Transverse colon (tissue), 4 donors: ENCODE measurements at regions not wholly inside any gene's neighbourhood (a gene's known extent, or its start where the extent isn't known, plus 50 kb on each side); places are given as distances from the start of the nearest gene placed in this dataset.
"Not testable (repeated sequence)": the region's sequence is repeated elsewhere in the genome, so short reads cannot be mapped to it uniquely, and the experiment has no call there.

Source experiments
- DNase-seq: peaks from one replicate; pipeline ENCODE4 v3.0.0-alpha.2; 2019
- H3K27ac ChIP-seq, 4 donors: fragments of 200-600 bp; sonication (generic); 2 replicates each; pipeline ENCODE4 v1.5.1; 2016 to 2018; ENCODE audit warnings: inconsistent platforms in 4 of 4
- H3K27me3 ChIP-seq: fragments of 200-600 bp; sonication (generic); 2 replicates; pipeline ENCODE4 v1.5.1; 2017; ENCODE audit warnings: inconsistent platforms
- H3K36me3 ChIP-seq, 4 donors: fragments of 200-600 bp; sonication (generic); 2 replicates each; pipeline ENCODE4 v1.5.1; 2017 to 2019; ENCODE audit warnings: inconsistent platforms in 4 of 4
- H3K4me1 ChIP-seq, 4 donors: fragments of 200-600 bp; sonication (generic); 2 replicates each; pipeline ENCODE4 v1.5.1; 2017 to 2020; ENCODE audit warnings: inconsistent platforms in 4 of 4
- H3K4me3 ChIP-seq, 4 donors: fragments of 200-600 bp; sonication (generic); 1 replicate in 1 of 4; 2 replicates in 3 of 4; pipeline versions ENCODE4 v1.5.1 to v1.6.1; 2017 to 2019; ENCODE audit warnings: inconsistent platforms in 4 of 4
- H3K9me3 ChIP-seq, 2 donors: fragments of 200-600 bp; sonication (generic); 2 replicates each; pipeline ENCODE4 v1.5.1; 2017 to 2019; ENCODE audit warnings: inconsistent platforms in 2 of 2
- EP300 ChIP-seq: sonication (generic); formaldehyde crosslinking; IDR thresholded peaks from one replicate; pipeline ENCODE4 v1.6.1; 2017; ENCODE audit warnings: antibody characterized with exemption, low read depth
- POLR2A ChIP-seq: fragments of 450-650 bp; IDR thresholded peaks from one replicate; pipeline ENCODE4 v1.6.1; 2016; ENCODE audit warnings: antibody characterized with exemption, mild to moderate bottlenecking, moderate library complexity
- POLR2AphosphoS5 ChIP-seq, 3 donors: sonication (generic); formaldehyde crosslinking; IDR thresholded peaks; one replicate each; pipeline ENCODE4 v1.6.1; 2016; ENCODE audit warnings: antibody characterized with exemption in 3 of 3
- WGBS, 2 donors: methylation state at CpG; one replicate each; pipeline ENCODE4 v1.1.5; 2018; ENCODE audit warnings: low coverage in 1 of 2; 5-methylcytosine and 5-hydroxymethylcytosine counted together
- in situ Hi-C, 4 donors: fragments of 200-750 bp; cut with MboI; loops; one replicate each; pipeline versions ENCODE4 v1.15.0 to v1.15.1; 2017; ENCODE audit warnings: low sequenced_read_pairs in 3 of 4, low pct_ligation_motif_present in 1 of 4, low pct_unique_long_range_greater_than_20kb in 1 of 4
- intact Hi-C: fragments of 100-400 bp; cut with DNase I; formaldehyde crosslinking; loops from one replicate; pipeline ENCODE4 v1.15.1; 2023; ENCODE audit warnings: low total_unique reads
- TF ChIP-seq, protein P1 (sequence below), 5 experiments: fragments of 200-600 bp in 3 of 5; fragments of 450-650 bp in 2 of 5; sonication (generic) in 3 of 5; IDR thresholded peaks; 1 replicate in 2 of 5; 2 replicates in 3 of 5; pipeline ENCODE4 v1.5.1; 2016 to 2017; ENCODE audit warnings: antibody characterized with exemption in 5 of 5, inconsistent platforms in 3 of 5, mild to moderate bottlenecking in 2 of 5, moderate library complexity in 1 of 5

DNA sequence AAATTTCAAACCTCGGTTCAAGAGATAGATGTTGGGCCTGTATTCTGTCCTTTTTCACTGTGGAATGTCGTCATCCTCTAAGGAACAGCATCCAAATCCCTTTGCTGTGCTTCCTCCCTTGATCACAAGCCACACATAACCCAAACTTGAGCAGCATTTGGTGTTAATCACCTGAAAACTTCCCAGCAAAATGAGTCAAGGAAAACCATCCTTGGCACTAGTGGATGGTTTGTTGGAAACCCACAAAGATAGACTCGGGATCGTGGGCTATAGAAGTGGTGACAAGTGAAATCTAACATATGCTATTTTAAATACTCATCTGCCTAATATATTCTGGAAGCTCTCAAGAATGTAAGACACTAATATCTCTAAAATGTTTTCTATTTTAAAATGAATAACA lies 459.1 kb downstream of the SETD4 start:
- in situ Hi-C loops, result no loop called here

GRCh38 chr21:35599164-35599563 lies 461.2 kb downstream of the SETD4 start:
- Histone ChIP-seq H3K4me3 (no peak overlapping the region), H3K9me3 (no peaks in the 10 kb centered on the region), H3K36me3 (no peaks in the 10 kb centered on the region), H3K27ac (no peak overlapping the region), H3K4me1 (no peaks in the 10 kb centered on the region), H3K27me3 (peaks cover 6% of the 10 kb centered on the region)
- 72 to 79% methylated on average over 7 to 8 of the region's 8 CpGs for WGBS, 2 donors
- in situ Hi-C loops (no loop called here), intact Hi-C loops (no loop called here)
- no peak for DNase-seq
- TF ChIP-seq POLR2A, result no peak
- TF ChIP-seq, protein P1, sequence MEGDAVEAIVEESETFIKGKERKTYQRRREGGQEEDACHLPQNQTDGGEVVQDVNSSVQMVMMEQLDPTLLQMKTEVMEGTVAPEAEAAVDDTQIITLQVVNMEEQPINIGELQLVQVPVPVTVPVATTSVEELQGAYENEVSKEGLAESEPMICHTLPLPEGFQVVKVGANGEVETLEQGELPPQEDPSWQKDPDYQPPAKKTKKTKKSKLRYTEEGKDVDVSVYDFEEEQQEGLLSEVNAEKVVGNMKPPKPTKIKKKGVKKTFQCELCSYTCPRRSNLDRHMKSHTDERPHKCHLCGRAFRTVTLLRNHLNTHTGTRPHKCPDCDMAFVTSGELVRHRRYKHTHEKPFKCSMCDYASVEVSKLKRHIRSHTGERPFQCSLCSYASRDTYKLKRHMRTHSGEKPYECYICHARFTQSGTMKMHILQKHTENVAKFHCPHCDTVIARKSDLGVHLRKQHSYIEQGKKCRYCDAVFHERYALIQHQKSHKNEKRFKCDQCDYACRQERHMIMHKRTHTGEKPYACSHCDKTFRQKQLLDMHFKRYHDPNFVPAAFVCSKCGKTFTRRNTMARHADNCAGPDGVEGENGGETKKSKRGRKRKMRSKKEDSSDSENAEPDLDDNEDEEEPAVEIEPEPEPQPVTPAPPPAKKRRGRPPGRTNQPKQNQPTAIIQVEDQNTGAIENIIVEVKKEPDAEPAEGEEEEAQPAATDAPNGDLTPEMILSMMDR (IDR thresholded peaks at IDR 0.05), result no peak
- TF ChIP-seq POLR2AphosphoS5 (IDR thresholded peaks at IDR 0.05), result no peak
- no peak for TF ChIP-seq EP300

More for the DNA sequence above, 459.1 kb downstream of the SETD4 start:
- 36 to 66% methylated on average over 2 to 4 of the region's 4 CpGs for WGBS, 2 donors
- TF ChIP-seq POLR2AphosphoS5 (IDR thresholded peaks at IDR 0.05) (no peak), EP300 (no peak), POLR2A (no peak)
- TF ChIP-seq, protein P1 (IDR thresholded peaks at IDR 0.05), result no peak
- intact Hi-C loops, result no loop called here
- H3K36me3 ChIP-seq, result no peaks in the 10 kb centered on the region
- H3K27ac ChIP-seq, result no peak overlapping the region
- no peaks in the 10 kb centered on the region for H3K4me1 ChIP-seq
- no peaks in the 10 kb centered on the region for H3K9me3 ChIP-seq
- H3K27me3 ChIP-seq, result peaks cover 6% of the 10 kb centered on the region
- H3K4me3 ChIP-seq, result no peak overlapping the region
- DNase-seq, result no peak

DNA sequence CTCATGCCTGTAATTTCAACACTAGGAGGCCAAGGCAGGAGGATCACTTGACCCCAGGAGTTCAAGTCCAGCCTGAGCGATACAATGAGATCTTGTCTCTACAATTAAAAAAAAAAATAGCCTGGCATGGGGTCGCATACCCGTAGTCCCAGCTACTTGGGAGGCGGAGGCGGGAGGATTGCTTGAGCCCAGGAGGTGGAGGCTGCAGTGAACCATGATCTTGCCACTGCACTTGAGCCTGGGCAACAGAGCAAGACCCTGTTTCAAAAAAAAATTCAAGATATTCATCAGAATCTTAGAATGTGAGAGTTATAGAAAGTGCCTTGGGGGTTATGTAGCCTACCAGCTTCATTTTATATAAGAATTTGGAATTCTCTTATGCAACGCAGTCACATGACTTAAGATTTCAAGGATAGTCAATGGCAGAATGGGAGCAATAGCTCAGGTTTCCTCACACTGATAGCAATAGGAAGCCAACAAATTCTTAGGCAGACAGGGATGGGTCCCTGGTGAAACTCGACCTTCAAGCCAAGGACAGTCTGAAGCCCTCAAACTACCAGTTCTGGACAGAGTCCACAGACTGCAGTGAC lies 462.5 kb downstream of the SETD4 start:
- TF ChIP-seq POLR2A, result no peak
- Histone ChIP-seq H3K27me3 (peaks cover 6% of the 10 kb centered on the region), H3K36me3 (no peaks in the 10 kb centered on the region), H3K4me1 (no peaks in the 10 kb centered on the region), H3K4me3 (no peak overlapping the region), H3K9me3 (no peaks in the 10 kb centered on the region), H3K27ac (no peak overlapping the region)
- in situ Hi-C loops, result no loop called here
- no peak for DNase-seq
- intact Hi-C loops, result no loop called here
- WGBS, 2 donors, result 86 to 100% methylated on average over 1 to 7 of the region's 7 CpGs

DNA sequence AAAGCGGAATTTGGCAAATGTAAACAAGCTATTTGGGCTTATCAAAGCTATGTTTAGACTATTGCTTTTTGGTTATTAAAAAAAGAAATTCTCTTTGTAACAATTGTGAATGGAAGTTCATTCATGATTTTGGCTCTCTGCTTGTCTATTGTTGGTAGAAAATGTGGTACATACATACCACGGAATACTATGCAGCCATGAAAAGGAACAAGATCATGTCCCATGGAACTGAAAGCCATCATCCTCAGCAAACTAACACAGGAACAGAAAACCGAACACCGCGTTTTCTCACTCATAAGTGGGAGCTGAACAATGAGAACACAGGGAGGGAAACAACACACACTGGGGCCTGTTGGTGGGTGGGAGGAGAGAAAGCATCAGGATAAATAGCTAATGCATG lies 465.4 kb downstream of the SETD4 start:
- 91 to 98% methylated on average over 5 of the region's 5 CpGs for WGBS, 2 donors
- H3K36me3 ChIP-seq, result no peaks in the 10 kb centered on the region
- H3K27me3 ChIP-seq, result no peaks in the 10 kb centered on the region
- in situ Hi-C loops (no loop called here), intact Hi-C loops (no loop called here)
- DNase-seq, result no peak
- H3K27ac ChIP-seq, result no peak overlapping the region
- H3K4me3 ChIP-seq, result no peak overlapping the region
- no peaks in the 10 kb centered on the region for H3K9me3 ChIP-seq
- TF ChIP-seq POLR2A (no peak), EP300 (no peak), POLR2AphosphoS5 (IDR thresholded peaks at IDR 0.05) (no peak)
- TF ChIP-seq, protein P1 (IDR thresholded peaks at IDR 0.05), result no peak
- H3K4me1 ChIP-seq, result no peaks in the 10 kb centered on the region

DNA sequence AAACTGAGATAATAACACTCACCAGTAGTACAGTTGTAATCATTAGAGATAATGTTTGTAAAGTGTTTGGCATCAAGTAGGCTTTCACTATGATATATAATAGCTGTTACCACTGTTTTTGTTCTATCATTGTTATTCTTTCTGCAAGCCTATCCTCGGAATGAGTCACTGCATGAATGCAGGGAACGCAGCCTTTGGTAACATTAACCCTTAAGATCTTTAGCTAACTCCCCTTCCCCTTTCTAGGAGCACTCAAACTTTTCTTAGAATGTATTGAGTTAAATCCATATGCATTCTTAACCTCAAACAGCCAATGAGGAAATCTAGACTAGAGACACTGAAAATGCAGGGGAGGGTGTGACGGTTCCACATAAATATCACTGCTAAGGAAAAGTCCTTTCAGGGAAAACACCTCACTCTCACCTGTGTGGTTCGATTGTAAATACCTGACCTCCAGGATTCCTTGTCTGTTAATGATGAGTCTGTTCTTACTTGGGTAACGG lies 467.3 kb downstream of the SETD4 start:
- no peak overlapping the region for H3K4me3 ChIP-seq
- in situ Hi-C loops (no loop called here), intact Hi-C loops (no loop called here)
- TF ChIP-seq POLR2A, result no peak
- TF ChIP-seq, protein P1 (IDR thresholded peaks at IDR 0.05), result no peak
- TF ChIP-seq POLR2AphosphoS5 (IDR thresholded peaks at IDR 0.05), result no peak
- TF ChIP-seq EP300, result no peak
- no peaks in the 10 kb centered on the region for H3K4me1 ChIP-seq
- H3K36me3 ChIP-seq, result no peaks in the 10 kb centered on the region
- DNase-seq, result no peak
- H3K27ac ChIP-seq, result no peak overlapping the region
- H3K9me3 ChIP-seq, result no peaks in the 10 kb centered on the region
- WGBS, 2 donors, result 27 to 48% methylated on average over 5 of the region's 5 CpGs
- H3K27me3 ChIP-seq, result no peaks in the 10 kb centered on the region

- H3K36me3 ChIP-seq, H3K27me3 ChIP-seq, H3K9me3 ChIP-seq, in situ Hi-C loops, H3K27ac ChIP-seq, DNase-seq, H3K4me3 ChIP-seq, intact Hi-C loops, H3K4me1 ChIP-seq: not testable (repeated sequence)
- 86 to 100% methylated on average over 1 to 3 of the region's 3 CpGs for WGBS, 2 donors
Observed at GRCh38 chr21:35590284-35590683, 470.0 kb downstream of the SETD4 start.
